K562 (cell line): ENCODE measurements at regions not wholly inside any gene's neighbourhood (a gene's known extent, or its start where the extent isn't known, plus 50 kb on each side); places are given as distances from the start of the nearest gene placed in this dataset.

Source experiments
- RBM17 ChIP-seq: fragments of 200-400 bp; formaldehyde crosslinking; IDR thresholded peaks from 2 replicates; pipeline ENCODE4 v1.6.1; 2017; ENCODE audit warnings: low read depth, mild to moderate bottlenecking, low read length, borderline replicate concordance
- RBM25 ChIP-seq: fragments of 200-400 bp; formaldehyde crosslinking; IDR thresholded peaks from 2 replicates; pipeline ENCODE4 v1.6.1; 2018; ENCODE audit warnings: low read length, low read depth, moderate library complexity; ENCODE audit not compliant: severe bottlenecking
- SRSF7 ChIP-seq: fragments of 200-400 bp; formaldehyde crosslinking; optimal IDR thresholded peaks from 2 replicates; pipeline ENCODE3; 2017; ENCODE audit warnings: mild to moderate bottlenecking, low read depth, low read length
- ZNF699 ChIP-seq: fragments of 250-450 bp; sonication (Bioruptor Pico); IDR thresholded peaks from 2 replicates; pipeline ENCODE4 v1.8.0; 2021; ENCODE audit warnings: mild to moderate bottlenecking, moderate library complexity; ENCODE audit not compliant: insufficient replicate concordance
- TF ChIP-seq, protein P1 (sequence below): fragments of 450-650 bp; IDR thresholded peaks from 2 replicates; pipeline ENCODE4 v1.6.1; 2016; ENCODE audit warnings: mild to moderate bottlenecking, moderate library complexity
- TF ChIP-seq, protein P2 (sequence below): fragments of 450-650 bp; IDR thresholded peaks from 2 replicates; pipeline ENCODE4 v1.6.1; 2016; ENCODE audit warnings: borderline replicate concordance

DNA sequence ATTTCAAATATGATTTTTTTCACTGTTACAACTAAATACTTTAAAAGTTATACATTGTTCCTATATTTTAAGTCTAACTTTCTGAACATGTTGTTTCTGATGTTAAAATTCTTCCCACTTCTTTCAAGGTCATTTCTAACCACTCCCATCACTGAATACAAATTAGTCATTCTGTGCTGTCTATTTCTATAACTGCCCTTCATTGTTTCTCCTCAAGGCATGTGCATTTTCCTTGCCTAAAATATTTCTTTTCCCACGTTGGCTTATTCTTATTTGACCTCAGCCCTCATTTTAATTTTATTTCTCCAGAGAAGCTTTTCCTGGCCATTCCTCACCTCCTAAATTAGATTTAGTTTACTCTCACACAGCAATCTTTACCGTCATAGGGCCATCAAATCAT is 198.9 kb upstream of the GULP1 start (continued):
- TF ChIP-seq, protein P1, sequence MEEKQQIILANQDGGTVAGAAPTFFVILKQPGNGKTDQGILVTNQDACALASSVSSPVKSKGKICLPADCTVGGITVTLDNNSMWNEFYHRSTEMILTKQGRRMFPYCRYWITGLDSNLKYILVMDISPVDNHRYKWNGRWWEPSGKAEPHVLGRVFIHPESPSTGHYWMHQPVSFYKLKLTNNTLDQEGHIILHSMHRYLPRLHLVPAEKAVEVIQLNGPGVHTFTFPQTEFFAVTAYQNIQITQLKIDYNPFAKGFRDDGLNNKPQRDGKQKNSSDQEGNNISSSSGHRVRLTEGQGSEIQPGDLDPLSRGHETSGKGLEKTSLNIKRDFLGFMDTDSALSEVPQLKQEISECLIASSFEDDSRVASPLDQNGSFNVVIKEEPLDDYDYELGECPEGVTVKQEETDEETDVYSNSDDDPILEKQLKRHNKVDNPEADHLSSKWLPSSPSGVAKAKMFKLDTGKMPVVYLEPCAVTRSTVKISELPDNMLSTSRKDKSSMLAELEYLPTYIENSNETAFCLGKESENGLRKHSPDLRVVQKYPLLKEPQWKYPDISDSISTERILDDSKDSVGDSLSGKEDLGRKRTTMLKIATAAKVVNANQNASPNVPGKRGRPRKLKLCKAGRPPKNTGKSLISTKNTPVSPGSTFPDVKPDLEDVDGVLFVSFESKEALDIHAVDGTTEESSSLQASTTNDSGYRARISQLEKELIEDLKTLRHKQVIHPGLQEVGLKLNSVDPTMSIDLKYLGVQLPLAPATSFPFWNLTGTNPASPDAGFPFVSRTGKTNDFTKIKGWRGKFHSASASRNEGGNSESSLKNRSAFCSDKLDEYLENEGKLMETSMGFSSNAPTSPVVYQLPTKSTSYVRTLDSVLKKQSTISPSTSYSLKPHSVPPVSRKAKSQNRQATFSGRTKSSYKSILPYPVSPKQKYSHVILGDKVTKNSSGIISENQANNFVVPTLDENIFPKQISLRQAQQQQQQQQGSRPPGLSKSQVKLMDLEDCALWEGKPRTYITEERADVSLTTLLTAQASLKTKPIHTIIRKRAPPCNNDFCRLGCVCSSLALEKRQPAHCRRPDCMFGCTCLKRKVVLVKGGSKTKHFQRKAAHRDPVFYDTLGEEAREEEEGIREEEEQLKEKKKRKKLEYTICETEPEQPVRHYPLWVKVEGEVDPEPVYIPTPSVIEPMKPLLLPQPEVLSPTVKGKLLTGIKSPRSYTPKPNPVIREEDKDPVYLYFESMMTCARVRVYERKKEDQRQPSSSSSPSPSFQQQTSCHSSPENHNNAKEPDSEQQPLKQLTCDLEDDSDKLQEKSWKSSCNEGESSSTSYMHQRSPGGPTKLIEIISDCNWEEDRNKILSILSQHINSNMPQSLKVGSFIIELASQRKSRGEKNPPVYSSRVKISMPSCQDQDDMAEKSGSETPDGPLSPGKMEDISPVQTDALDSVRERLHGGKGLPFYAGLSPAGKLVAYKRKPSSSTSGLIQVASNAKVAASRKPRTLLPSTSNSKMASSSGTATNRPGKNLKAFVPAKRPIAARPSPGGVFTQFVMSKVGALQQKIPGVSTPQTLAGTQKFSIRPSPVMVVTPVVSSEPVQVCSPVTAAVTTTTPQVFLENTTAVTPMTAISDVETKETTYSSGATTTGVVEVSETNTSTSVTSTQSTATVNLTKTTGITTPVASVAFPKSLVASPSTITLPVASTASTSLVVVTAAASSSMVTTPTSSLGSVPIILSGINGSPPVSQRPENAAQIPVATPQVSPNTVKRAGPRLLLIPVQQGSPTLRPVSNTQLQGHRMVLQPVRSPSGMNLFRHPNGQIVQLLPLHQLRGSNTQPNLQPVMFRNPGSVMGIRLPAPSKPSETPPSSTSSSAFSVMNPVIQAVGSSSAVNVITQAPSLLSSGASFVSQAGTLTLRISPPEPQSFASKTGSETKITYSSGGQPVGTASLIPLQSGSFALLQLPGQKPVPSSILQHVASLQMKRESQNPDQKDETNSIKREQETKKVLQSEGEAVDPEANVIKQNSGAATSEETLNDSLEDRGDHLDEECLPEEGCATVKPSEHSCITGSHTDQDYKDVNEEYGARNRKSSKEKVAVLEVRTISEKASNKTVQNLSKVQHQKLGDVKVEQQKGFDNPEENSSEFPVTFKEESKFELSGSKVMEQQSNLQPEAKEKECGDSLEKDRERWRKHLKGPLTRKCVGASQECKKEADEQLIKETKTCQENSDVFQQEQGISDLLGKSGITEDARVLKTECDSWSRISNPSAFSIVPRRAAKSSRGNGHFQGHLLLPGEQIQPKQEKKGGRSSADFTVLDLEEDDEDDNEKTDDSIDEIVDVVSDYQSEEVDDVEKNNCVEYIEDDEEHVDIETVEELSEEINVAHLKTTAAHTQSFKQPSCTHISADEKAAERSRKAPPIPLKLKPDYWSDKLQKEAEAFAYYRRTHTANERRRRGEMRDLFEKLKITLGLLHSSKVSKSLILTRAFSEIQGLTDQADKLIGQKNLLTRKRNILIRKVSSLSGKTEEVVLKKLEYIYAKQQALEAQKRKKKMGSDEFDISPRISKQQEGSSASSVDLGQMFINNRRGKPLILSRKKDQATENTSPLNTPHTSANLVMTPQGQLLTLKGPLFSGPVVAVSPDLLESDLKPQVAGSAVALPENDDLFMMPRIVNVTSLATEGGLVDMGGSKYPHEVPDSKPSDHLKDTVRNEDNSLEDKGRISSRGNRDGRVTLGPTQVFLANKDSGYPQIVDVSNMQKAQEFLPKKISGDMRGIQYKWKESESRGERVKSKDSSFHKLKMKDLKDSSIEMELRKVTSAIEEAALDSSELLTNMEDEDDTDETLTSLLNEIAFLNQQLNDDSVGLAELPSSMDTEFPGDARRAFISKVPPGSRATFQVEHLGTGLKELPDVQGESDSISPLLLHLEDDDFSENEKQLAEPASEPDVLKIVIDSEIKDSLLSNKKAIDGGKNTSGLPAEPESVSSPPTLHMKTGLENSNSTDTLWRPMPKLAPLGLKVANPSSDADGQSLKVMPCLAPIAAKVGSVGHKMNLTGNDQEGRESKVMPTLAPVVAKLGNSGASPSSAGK, result no peak
- TF ChIP-seq RBM25 (no peak), RBM17 (no peak), ZNF699 (CRISPR knock-in tag) (no peak), SRSF7 (no peak)
- TF ChIP-seq, protein P2, sequence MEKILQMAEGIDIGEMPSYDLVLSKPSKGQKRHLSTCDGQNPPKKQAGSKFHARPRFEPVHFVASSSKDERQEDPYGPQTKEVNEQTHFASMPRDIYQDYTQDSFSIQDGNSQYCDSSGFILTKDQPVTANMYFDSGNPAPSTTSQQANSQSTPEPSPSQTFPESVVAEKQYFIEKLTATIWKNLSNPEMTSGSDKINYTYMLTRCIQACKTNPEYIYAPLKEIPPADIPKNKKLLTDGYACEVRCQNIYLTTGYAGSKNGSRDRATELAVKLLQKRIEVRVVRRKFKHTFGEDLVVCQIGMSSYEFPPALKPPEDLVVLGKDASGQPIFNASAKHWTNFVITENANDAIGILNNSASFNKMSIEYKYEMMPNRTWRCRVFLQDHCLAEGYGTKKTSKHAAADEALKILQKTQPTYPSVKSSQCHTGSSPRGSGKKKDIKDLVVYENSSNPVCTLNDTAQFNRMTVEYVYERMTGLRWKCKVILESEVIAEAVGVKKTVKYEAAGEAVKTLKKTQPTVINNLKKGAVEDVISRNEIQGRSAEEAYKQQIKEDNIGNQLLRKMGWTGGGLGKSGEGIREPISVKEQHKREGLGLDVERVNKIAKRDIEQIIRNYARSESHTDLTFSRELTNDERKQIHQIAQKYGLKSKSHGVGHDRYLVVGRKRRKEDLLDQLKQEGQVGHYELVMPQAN, result no peak
